Mesothelial cell of epicardium (in vitro differentiated cells): ENCODE measurements at regions not wholly inside any gene's neighbourhood (a gene's known extent, or its start where the extent isn't known, plus 50 kb on each side); places are given as distances from the start of the nearest gene placed in this dataset.

ENCODE experiments used
- DNase-seq, 2 experiments: peaks; one replicate each; pipeline ENCODE4 v3.0.0; 2021; ENCODE audit warnings: low spot score in 2 of 2; ENCODE audit not compliant: unreplicated experiment in 2 of 2
- H3K27ac Mint-ChIP-seq: 2 replicates; pipeline ENCODE4 v1.8.0; 2021; ENCODE audit warnings: mixed read lengths
- H3K27me3 Mint-ChIP-seq: 2 replicates; pipeline ENCODE4 v1.8.0; 2021; ENCODE audit warnings: low read depth, mixed read lengths
- H3K36me3 Mint-ChIP-seq: 2 replicates; pipeline ENCODE4 v1.8.0; 2021; ENCODE audit warnings: mixed read lengths
- H3K4me1 Mint-ChIP-seq: 2 replicates; pipeline ENCODE4 v1.8.0; 2021; ENCODE audit warnings: mixed read lengths
- H3K4me3 Mint-ChIP-seq: 2 replicates; pipeline ENCODE4 v1.8.0; 2021; ENCODE audit warnings: mild to moderate bottlenecking, moderate library complexity, mixed read lengths
- H3K9me3 Mint-ChIP-seq: 2 replicates; pipeline ENCODE4 v1.8.0; 2021; ENCODE audit warnings: mixed read lengths
- CTCF ChIP-seq: fragments of 200-600 bp; sonication (generic); IDR thresholded peaks from one replicate; pipeline ENCODE4 v1.5.0; 2021; ENCODE audit warnings: antibody characterized with exemption; ENCODE audit not compliant: unreplicated experiment

GRCh38 chr19:34579281-34580054 lies 97.5 kb downstream of the SCGB2B2 start:
- no peak for TF ChIP-seq CTCF
- no peak overlapping the region for H3K4me3 Mint-ChIP-seq
- no peak for DNase-seq
- no peak overlapping the region for H3K27ac Mint-ChIP-seq
- H3K4me1 Mint-ChIP-seq = no peaks in the 10 kb centered on the region
- peaks cover 3% of the 10 kb centered on the region for H3K36me3 Mint-ChIP-seq
- H3K27me3 Mint-ChIP-seq = peaks cover 13% of the 10 kb centered on the region
- H3K9me3 Mint-ChIP-seq = peaks cover 31% of the 10 kb centered on the region

GRCh38 chr19:34578751-34579150 lies 97.2 kb downstream of the WTIP start:
- TF ChIP-seq CTCF = no peak
- Mint-ChIP-seq H3K9me3 (peaks cover 24% of the 10 kb centered on the region), H3K27ac (no peak overlapping the region), H3K36me3 (peaks cover 3% of the 10 kb centered on the region), H3K4me1 (no peaks in the 10 kb centered on the region), H3K27me3 (peaks cover 13% of the 10 kb centered on the region), H3K4me3 (no peak overlapping the region)
- DNase-seq = no peak

- Mint-ChIP-seq H3K27me3 (peaks cover 13% of the 10 kb centered on the region), H3K27ac (no peak overlapping the region), H3K4me1 (no peaks in the 10 kb centered on the region), H3K4me3 (no peak overlapping the region), H3K36me3 (peaks cover 3% of the 10 kb centered on the region), H3K9me3 (peaks cover 28% of the 10 kb centered on the region)
- TF ChIP-seq CTCF = no peak
- DNase-seq = no peak
These were observed 96.6 kb downstream of the WTIP start for GRCh38 chr19:34578173-34578572.

GRCh38 chr19:34577531-34578101 lies 96.1 kb downstream of the WTIP start:
- Mint-ChIP-seq H3K27ac (no peak overlapping the region), H3K4me1 (no peaks in the 10 kb centered on the region), H3K9me3 (peaks cover 30% of the 10 kb centered on the region), H3K4me3 (no peak overlapping the region), H3K27me3 (peaks cover 13% of the 10 kb centered on the region), H3K36me3 (peaks cover 3% of the 10 kb centered on the region)
- no peak for TF ChIP-seq CTCF
- no peak for DNase-seq

- peaks cover 13% of the 10 kb centered on the region for H3K27me3 Mint-ChIP-seq
- peaks cover 3% of the 10 kb centered on the region for H3K36me3 Mint-ChIP-seq
- peaks cover 35% of the 10 kb centered on the region for H3K9me3 Mint-ChIP-seq
- H3K4me1 Mint-ChIP-seq = no peaks in the 10 kb centered on the region
- TF ChIP-seq CTCF = no peak
- DNase-seq = no peak
- no peak overlapping the region for H3K4me3 Mint-ChIP-seq
- no peak overlapping the region for H3K27ac Mint-ChIP-seq
These were observed 95.5 kb downstream of the WTIP start for GRCh38 chr19:34577056-34577455.
